ENCODE measurements at regions not wholly inside any gene's neighbourhood (a gene's known extent, or its start where the extent isn't known, plus 50 kb on each side); places are given as distances from the start of the nearest gene placed in this dataset.

GRCh38 chr11:13818325-13818724 is 144.2 kb upstream of the SPON1 start:
- Histone ChIP-seq H3K4me3 (no peak overlapping the region), H3K9me3 (no peaks in the 10 kb centered on the region), H3K36me3 (no peaks in the 10 kb centered on the region), H3K4me1 (no peaks in the 10 kb centered on the region), H3K9ac (ENCODE audit: low read depth in 2 of 2, low read length in 2 of 2) (no peak overlapping the region), H3K27me3 (no peaks in the 10 kb centered on the region), H3K27ac (no peak overlapping the region)
- no peak for TF ChIP-seq CTCF (IDR thresholded peaks at IDR 0.05)
- DNase-seq: no peak
- intact Hi-C loops (cut with DNase I): no loop called here

- Histone ChIP-seq H3K9ac (ENCODE audit: low read depth in 2 of 2, low read length in 2 of 2) (no peak overlapping the region), H3K27ac (no peak overlapping the region), H3K9me3 (no peaks in the 10 kb centered on the region), H3K4me1 (no peaks in the 10 kb centered on the region), H3K4me3 (no peak overlapping the region), H3K27me3 (no peaks in the 10 kb centered on the region), H3K36me3 (no peaks in the 10 kb centered on the region)
- TF ChIP-seq CTCF (IDR thresholded peaks at IDR 0.05): no peak
- intact Hi-C loops (cut with DNase I): no loop called here
- no peak for DNase-seq
These were observed 135.8 kb upstream of the SPON1 start for GRCh38 chr11:13826505-13827278.

- Histone ChIP-seq H3K27ac (no peak overlapping the region), H3K36me3 (no peaks in the 10 kb centered on the region), H3K27me3 (no peaks in the 10 kb centered on the region), H3K4me3 (no peak overlapping the region), H3K9ac (ENCODE audit: low read depth in 2 of 2, low read length in 2 of 2) (no peak overlapping the region), H3K4me1 (no peaks in the 10 kb centered on the region), H3K9me3 (no peaks in the 10 kb centered on the region)
- intact Hi-C loops (cut with DNase I): no loop called here
- no peak for DNase-seq
- no peak for TF ChIP-seq CTCF (IDR thresholded peaks at IDR 0.05)
These were observed 130.8 kb upstream of the SPON1 start for GRCh38 chr11:13831696-13832095.

- no peak for DNase-seq
- Histone ChIP-seq H3K4me1 (no peaks in the 10 kb centered on the region), H3K9ac (ENCODE audit: low read depth in 2 of 2, low read length in 2 of 2) (no peak overlapping the region), H3K9me3 (no peaks in the 10 kb centered on the region), H3K4me3 (no peak overlapping the region), H3K27me3 (no peaks in the 10 kb centered on the region), H3K36me3 (no peaks in the 10 kb centered on the region), H3K27ac (no peak overlapping the region)
- TF ChIP-seq CTCF (IDR thresholded peaks at IDR 0.05): no peak
- intact Hi-C loops (cut with DNase I): no loop called here
These were observed 128.1 kb upstream of the SPON1 start for GRCh38 chr11:13834463-13834862.

GRCh38 chr11:13836666-13837065 is 125.9 kb upstream of the SPON1 start:
- Histone ChIP-seq H3K4me1 (no peaks in the 10 kb centered on the region), H3K27me3 (no peaks in the 10 kb centered on the region)
- intact Hi-C loops (cut with DNase I): no loop called here

More at GRCh38 chr11:13836666-13837065, 125.9 kb upstream of the SPON1 start:
- no peak for DNase-seq
- Histone ChIP-seq H3K36me3 (no peaks in the 10 kb centered on the region), H3K27ac (no peak overlapping the region), H3K4me3 (no peak overlapping the region), H3K9me3 (no peaks in the 10 kb centered on the region), H3K9ac (ENCODE audit: low read depth in 2 of 2, low read length in 2 of 2) (no peak overlapping the region)
- no peak for TF ChIP-seq CTCF (IDR thresholded peaks at IDR 0.05)
